ENCODE measurements at regions not wholly inside any gene's neighbourhood (a gene's known extent, or its start where the extent isn't known, plus 50 kb on each side); places are given as distances from the start of the nearest gene placed in this dataset.

GRCh38 chrX:98654565-98654964 lies 1755.5 kb downstream of the PCDH19 start:
- no peak for TF ChIP-seq CTCF (conservative IDR thresholded peaks at IDR 0.05)
- no peak for TF ChIP-seq ZFX (IDR thresholded peaks at IDR 0.05)
